Astrocyte (in vitro differentiated cells and primary cell): ENCODE measurements at regions not wholly inside any gene's neighbourhood (a gene's known extent, or its start where the extent isn't known, plus 50 kb on each side); places are given as distances from the start of the nearest gene placed in this dataset.

Experiments used
- DNase-seq: peaks from one replicate; pipeline ENCODE4 v3.0.0-alpha.2; 2010; ENCODE audit warnings: low read depth
- FAIRE-seq: peaks from 2 replicates; lab custom pipeline; 2011; peaks lifted over from hg19 to GRCh38; lab: Jason Lieb, UNC
- H2AFZ ChIP-seq: 2 replicates; pipeline ENCODE4 v1.6.0; 2012; ENCODE audit warnings: low read depth, low read length, inconsistent platforms
- H3K27ac ChIP-seq: 2 replicates; pipeline ENCODE4 v1.5.1; 2011; ENCODE audit warnings: low read depth, low read length, inconsistent platforms
- H3K27me3 ChIP-seq: 2 replicates; pipeline ENCODE4 v1.6.0; 2011; ENCODE audit warnings: low read length, inconsistent platforms; ENCODE audit not compliant: insufficient read depth
- H3K36me3 ChIP-seq: 2 replicates; pipeline ENCODE4 v1.5.1; 2011; ENCODE audit warnings: low read length, inconsistent platforms; ENCODE audit not compliant: insufficient read depth
- H3K4me1 ChIP-seq: 2 replicates; pipeline ENCODE4 v1.5.1; 2011; ENCODE audit warnings: low read length, inconsistent platforms; ENCODE audit not compliant: insufficient read depth
- H3K4me2 ChIP-seq: 2 replicates; pipeline ENCODE4 v1.6.0; 2012; ENCODE audit warnings: low read length, inconsistent platforms
- H3K4me3 ChIP-seq: 2 replicates; pipeline ENCODE4 v1.5.1; 2011; ENCODE audit warnings: low read depth, mild to moderate bottlenecking, low read length, inconsistent platforms; ENCODE audit not compliant: insufficient read depth
- H3K79me2 ChIP-seq: 2 replicates; pipeline ENCODE4 v1.6.0; 2012; ENCODE audit warnings: mild to moderate bottlenecking, low read length, inconsistent platforms; ENCODE audit not compliant: insufficient read depth
- H3K9ac ChIP-seq: 2 replicates; pipeline ENCODE4 v1.6.0; 2012; ENCODE audit warnings: mild to moderate bottlenecking, low read length, inconsistent platforms
- H3K9me3 ChIP-seq: 2 replicates; pipeline ENCODE4 v1.5.1; 2012; ENCODE audit warnings: low read depth, mild to moderate bottlenecking, low read length, inconsistent platforms; ENCODE audit not compliant: insufficient read depth
- H4K20me1 ChIP-seq: 2 replicates; pipeline ENCODE4 v1.6.0; 2012; ENCODE audit warnings: low read length, inconsistent platforms; ENCODE audit not compliant: insufficient read depth
- H3K27ac Mint-ChIP-seq: one replicate; pipeline ENCODE4 v1.8.0; 2021; ENCODE audit warnings: mild to moderate bottlenecking, mixed read lengths; ENCODE audit not compliant: unreplicated experiment
- H3K27me3 Mint-ChIP-seq: one replicate; pipeline ENCODE4 v1.8.0; 2021; ENCODE audit warnings: low read depth, mixed read lengths; ENCODE audit not compliant: unreplicated experiment
- H3K36me3 Mint-ChIP-seq: one replicate; pipeline ENCODE4 v1.8.0; 2021; ENCODE audit warnings: low read depth, mixed read lengths; ENCODE audit not compliant: unreplicated experiment
- H3K4me1 Mint-ChIP-seq: one replicate; pipeline ENCODE4 v1.8.0; 2021; ENCODE audit warnings: low read depth, mixed read lengths; ENCODE audit not compliant: unreplicated experiment
- H3K4me3 Mint-ChIP-seq: one replicate; pipeline ENCODE4 v1.8.0; 2021; ENCODE audit warnings: mild to moderate bottlenecking, moderate library complexity, mixed read lengths; ENCODE audit not compliant: unreplicated experiment
- H3K9me3 Mint-ChIP-seq: one replicate; pipeline ENCODE4 v1.8.0; 2021; ENCODE audit warnings: mild to moderate bottlenecking, mixed read lengths; ENCODE audit not compliant: unreplicated experiment
- EZH2 ChIP-seq: IDR thresholded peaks from 2 replicates; pipeline ENCODE4 v1.6.1; 2012; ENCODE audit warnings: mild to moderate bottlenecking, low read length, inconsistent platforms; ENCODE audit not compliant: insufficient read depth
- TF ChIP-seq, protein P1 (sequence below): IDR thresholded peaks from 2 replicates; pipeline ENCODE4 v1.5.1; 2011; ENCODE audit warnings: low read depth, mild to moderate bottlenecking, inconsistent platforms, low read length, moderate library complexity; ENCODE audit not compliant: insufficient read depth

- H3K27ac ChIP-seq = peak overlapping the region; percentile 81
- H3K4me3 ChIP-seq = no peak overlapping the region
- H3K9ac ChIP-seq = peak overlapping the region; percentile 81
- H4K20me1 ChIP-seq = no peaks in the 10 kb centered on the region
- Mint-ChIP-seq H3K9me3 (no peaks in the 10 kb centered on the region), H3K4me3 (no peak overlapping the region), H3K27me3 (peaks cover 2% of the 10 kb centered on the region), H3K4me1 (peaks cover 11% of the 10 kb centered on the region), H3K36me3 (no peaks in the 10 kb centered on the region), H3K27ac (no peak overlapping the region)
- DNase-seq (peak; percentile 37), FAIRE-seq (no peak)
- H3K79me2 ChIP-seq = no peaks in the 10 kb centered on the region
- H3K27me3 ChIP-seq = no peaks in the 10 kb centered on the region
- TF ChIP-seq EZH2 = no peak
- TF ChIP-seq, protein P1, sequence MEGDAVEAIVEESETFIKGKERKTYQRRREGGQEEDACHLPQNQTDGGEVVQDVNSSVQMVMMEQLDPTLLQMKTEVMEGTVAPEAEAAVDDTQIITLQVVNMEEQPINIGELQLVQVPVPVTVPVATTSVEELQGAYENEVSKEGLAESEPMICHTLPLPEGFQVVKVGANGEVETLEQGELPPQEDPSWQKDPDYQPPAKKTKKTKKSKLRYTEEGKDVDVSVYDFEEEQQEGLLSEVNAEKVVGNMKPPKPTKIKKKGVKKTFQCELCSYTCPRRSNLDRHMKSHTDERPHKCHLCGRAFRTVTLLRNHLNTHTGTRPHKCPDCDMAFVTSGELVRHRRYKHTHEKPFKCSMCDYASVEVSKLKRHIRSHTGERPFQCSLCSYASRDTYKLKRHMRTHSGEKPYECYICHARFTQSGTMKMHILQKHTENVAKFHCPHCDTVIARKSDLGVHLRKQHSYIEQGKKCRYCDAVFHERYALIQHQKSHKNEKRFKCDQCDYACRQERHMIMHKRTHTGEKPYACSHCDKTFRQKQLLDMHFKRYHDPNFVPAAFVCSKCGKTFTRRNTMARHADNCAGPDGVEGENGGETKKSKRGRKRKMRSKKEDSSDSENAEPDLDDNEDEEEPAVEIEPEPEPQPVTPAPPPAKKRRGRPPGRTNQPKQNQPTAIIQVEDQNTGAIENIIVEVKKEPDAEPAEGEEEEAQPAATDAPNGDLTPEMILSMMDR = no peak
- H3K4me2 ChIP-seq = peak overlapping the region; percentile 61
- no peaks in the 10 kb centered on the region for H3K36me3 ChIP-seq
- H2AFZ ChIP-seq = peak overlapping the region; percentile 38
- H3K9me3 ChIP-seq = no peaks in the 10 kb centered on the region
- peaks cover 28% of the 10 kb centered on the region for H3K4me1 ChIP-seq
Observed at GRCh38 chr21:43341378-43342161, 85.4 kb downstream of the SIK1 start.

- Histone ChIP-seq H3K4me1 (peaks cover 28% of the 10 kb centered on the region), H3K9ac (peak overlapping the region; percentile 81), H3K4me3 (no peak overlapping the region), H4K20me1 (no peaks in the 10 kb centered on the region), H3K27me3 (no peaks in the 10 kb centered on the region), H3K36me3 (no peaks in the 10 kb centered on the region), H3K4me2 (peak overlapping the region; percentile 61), H3K27ac (peak overlapping the region; percentile 81), H2AFZ (peak overlapping the region; percentile 38), H3K9me3 (no peaks in the 10 kb centered on the region), H3K79me2 (no peaks in the 10 kb centered on the region)
- peaks cover 2% of the 10 kb centered on the region for H3K27me3 Mint-ChIP-seq
- H3K4me1 Mint-ChIP-seq = peaks cover 11% of the 10 kb centered on the region
- TF ChIP-seq, protein P1 = no peak
- no peak for TF ChIP-seq EZH2
- H3K9me3 Mint-ChIP-seq = no peaks in the 10 kb centered on the region
- peak; percentile 17 for FAIRE-seq
- H3K4me3 Mint-ChIP-seq = no peak overlapping the region
- peak; percentile 87 for DNase-seq
- H3K36me3 Mint-ChIP-seq = no peaks in the 10 kb centered on the region
- peak overlapping the region; percentile 53 for H3K27ac Mint-ChIP-seq
Observed at GRCh38 chr21:43340491-43341377, 86.2 kb downstream of the SIK1 start.
